ENCODE measurements at regions not wholly inside any gene's neighbourhood (a gene's known extent, or its start where the extent isn't known, plus 50 kb on each side); places are given as distances from the start of the nearest gene placed in this dataset.

DNA sequence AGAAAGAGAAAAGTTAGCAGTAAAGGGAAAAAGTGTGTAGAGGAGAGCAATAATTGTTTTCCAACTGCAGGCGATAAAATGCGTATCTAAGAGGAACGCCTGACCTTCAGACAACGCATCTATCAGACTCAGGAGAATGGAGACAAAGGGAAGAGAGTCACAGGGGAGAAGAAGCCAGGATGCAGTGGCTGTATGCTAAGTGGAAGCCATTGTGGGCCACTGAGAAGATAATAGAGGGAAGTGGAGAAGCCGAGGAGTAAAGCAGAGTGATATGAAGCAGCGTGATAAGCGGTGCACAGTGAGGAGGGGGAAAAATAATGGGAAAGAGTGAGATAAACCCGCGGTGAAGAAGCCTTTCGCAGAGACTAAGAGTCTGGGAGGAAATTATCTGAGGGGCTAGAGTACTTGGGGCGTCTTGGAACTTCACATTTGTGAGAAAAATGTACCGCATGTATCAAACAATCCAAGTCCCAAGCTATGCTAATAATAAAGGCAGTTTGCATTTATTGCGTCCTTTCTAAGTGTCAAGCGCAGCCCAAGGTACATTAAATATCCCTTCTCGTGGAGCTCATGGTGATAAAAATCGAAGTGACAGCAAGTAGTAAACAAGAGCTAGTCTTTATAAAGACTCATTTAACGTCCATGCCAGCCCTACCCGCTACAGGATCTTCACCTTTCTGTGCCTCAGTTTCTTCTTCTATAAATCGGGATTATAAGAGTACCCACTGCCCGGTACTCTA, 259.8 kb upstream of the PROX1 start:
- TF ChIP-seq TAF1 (IDR thresholded peaks at IDR 0.05; ENCODE audit: borderline replicate concordance, insufficient read depth, low read length) (no peak), POLR2AphosphoS5 (IDR thresholded peaks at IDR 0.05; ENCODE audit: low read depth, low read length) (no peak), FOXP2 (optimal IDR thresholded peaks at IDR 0.05; ENCODE audit: borderline replicate concordance, extremely low read depth, extremely low read length, insufficient read depth) (no peak), SIN3A (IDR thresholded peaks at IDR 0.05; ENCODE audit: borderline replicate concordance, insufficient read depth, low read length) (no peak)
- TF ChIP-seq, protein P1, sequence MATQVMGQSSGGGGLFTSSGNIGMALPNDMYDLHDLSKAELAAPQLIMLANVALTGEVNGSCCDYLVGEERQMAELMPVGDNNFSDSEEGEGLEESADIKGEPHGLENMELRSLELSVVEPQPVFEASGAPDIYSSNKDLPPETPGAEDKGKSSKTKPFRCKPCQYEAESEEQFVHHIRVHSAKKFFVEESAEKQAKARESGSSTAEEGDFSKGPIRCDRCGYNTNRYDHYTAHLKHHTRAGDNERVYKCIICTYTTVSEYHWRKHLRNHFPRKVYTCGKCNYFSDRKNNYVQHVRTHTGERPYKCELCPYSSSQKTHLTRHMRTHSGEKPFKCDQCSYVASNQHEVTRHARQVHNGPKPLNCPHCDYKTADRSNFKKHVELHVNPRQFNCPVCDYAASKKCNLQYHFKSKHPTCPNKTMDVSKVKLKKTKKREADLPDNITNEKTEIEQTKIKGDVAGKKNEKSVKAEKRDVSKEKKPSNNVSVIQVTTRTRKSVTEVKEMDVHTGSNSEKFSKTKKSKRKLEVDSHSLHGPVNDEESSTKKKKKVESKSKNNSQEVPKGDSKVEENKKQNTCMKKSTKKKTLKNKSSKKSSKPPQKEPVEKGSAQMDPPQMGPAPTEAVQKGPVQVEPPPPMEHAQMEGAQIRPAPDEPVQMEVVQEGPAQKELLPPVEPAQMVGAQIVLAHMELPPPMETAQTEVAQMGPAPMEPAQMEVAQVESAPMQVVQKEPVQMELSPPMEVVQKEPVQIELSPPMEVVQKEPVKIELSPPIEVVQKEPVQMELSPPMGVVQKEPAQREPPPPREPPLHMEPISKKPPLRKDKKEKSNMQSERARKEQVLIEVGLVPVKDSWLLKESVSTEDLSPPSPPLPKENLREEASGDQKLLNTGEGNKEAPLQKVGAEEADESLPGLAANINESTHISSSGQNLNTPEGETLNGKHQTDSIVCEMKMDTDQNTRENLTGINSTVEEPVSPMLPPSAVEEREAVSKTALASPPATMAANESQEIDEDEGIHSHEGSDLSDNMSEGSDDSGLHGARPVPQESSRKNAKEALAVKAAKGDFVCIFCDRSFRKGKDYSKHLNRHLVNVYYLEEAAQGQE (IDR thresholded peaks at IDR 0.05; ENCODE audit: insufficient read depth in 1 of 2, low read depth in 2 of 2, low read length in 2 of 2) = no peak

DNA sequence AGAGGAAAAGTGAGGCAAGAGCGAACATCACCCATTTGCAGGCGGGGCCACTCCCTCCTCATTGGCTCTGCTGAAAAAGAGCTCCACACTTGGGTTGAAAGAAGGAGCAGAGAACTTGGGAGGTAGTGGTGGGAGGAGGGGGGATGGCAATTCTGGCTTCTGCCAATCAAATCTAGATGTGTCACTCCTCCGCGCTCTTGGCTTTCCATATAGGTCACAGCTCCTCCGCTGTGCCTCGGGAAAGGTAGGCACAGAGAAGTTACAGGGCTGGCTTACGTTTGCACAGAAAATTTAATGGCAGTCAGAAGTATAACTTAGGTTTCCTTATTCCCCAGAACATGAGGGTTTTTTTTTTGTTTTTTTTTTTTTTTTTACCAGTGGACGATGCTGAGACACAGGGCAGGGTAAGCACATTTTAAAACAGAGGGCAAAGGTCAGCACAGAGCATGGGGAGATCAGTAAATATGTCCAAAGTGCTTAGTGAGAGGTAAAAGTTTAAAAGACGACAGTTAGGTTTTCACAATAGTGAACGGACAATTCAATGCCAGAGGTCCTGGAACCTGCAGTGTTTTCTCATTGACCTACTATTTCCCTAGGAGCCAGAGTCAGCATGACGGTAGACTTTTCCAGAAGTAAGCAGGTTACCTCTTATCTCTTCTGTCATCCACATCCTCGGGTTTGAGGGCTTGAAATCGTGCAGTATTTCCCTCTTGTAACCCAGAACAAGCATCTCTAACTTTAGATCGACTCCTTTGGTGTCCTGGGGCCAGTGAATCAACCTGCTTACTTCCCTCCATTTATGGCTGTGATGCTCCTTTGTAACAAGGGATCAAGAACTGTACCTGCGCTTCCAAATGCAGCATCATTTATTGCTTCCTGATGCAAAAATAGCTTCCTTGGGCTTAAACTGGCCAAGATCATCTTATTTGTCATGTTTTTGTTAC, 258.9 kb upstream of the PROX1 start:
- no peak for TF ChIP-seq SIN3A (IDR thresholded peaks at IDR 0.05; ENCODE audit: borderline replicate concordance, insufficient read depth, low read length)
- no peak for TF ChIP-seq TAF1 (IDR thresholded peaks at IDR 0.05; ENCODE audit: borderline replicate concordance, insufficient read depth, low read length)
- no peak for TF ChIP-seq POLR2AphosphoS5 (IDR thresholded peaks at IDR 0.05; ENCODE audit: low read depth, low read length)
- TF ChIP-seq, protein P1 (IDR thresholded peaks at IDR 0.05; ENCODE audit: insufficient read depth in 1 of 2, low read depth in 2 of 2, low read length in 2 of 2) = no peak
- TF ChIP-seq FOXP2 (optimal IDR thresholded peaks at IDR 0.05; ENCODE audit: borderline replicate concordance, extremely low read depth, extremely low read length, insufficient read depth) = no peak

GRCh38 chr1:213733705-213734104, 254.1 kb upstream of the PROX1 start:
- TF ChIP-seq SIN3A (IDR thresholded peaks at IDR 0.05; ENCODE audit: borderline replicate concordance, insufficient read depth, low read length) (no peak), POLR2AphosphoS5 (IDR thresholded peaks at IDR 0.05; ENCODE audit: low read depth, low read length) (no peak), TAF1 (IDR thresholded peaks at IDR 0.05; ENCODE audit: borderline replicate concordance, insufficient read depth, low read length) (no peak), FOXP2 (optimal IDR thresholded peaks at IDR 0.05; ENCODE audit: borderline replicate concordance, extremely low read depth, extremely low read length, insufficient read depth) (no peak)
- TF ChIP-seq, protein P1 (IDR thresholded peaks at IDR 0.05; ENCODE audit: insufficient read depth in 1 of 2, low read depth in 2 of 2, low read length in 2 of 2) = no peak

DNA sequence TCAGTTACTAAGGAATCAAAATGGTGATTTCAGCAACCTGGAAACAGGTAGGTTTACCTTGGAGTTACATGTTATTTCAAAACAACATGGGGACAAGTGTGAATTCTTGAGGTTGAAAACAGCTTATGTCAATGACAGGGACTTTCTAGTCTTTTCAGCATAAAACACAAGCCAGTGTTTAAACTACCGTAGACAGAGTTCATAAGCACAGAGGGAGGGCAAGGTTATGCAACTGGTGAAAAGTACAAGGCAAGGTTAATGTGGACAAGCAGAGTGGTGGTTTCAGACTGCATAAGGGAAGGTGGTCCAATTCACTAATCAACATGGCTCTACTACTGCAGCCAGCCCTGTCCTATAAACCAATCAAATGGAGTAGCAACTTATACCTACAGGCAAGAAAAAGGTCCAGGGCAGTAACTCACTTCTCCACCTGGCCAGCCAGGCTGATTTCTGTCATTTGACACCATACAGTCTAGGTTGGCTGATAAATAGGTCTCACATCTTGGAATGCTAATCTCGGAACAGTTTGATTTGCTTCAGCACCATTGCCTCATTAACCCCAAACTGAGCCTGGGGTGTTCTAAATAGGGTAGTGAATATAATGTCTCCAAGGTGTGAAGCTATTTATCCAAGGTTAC, 250.3 kb upstream of the PROX1 start:
- TF ChIP-seq TAF1 (IDR thresholded peaks at IDR 0.05; ENCODE audit: borderline replicate concordance, insufficient read depth, low read length) (no peak), SIN3A (IDR thresholded peaks at IDR 0.05; ENCODE audit: borderline replicate concordance, insufficient read depth, low read length) (no peak), FOXP2 (optimal IDR thresholded peaks at IDR 0.05; ENCODE audit: borderline replicate concordance, extremely low read depth, extremely low read length, insufficient read depth) (no peak)
- TF ChIP-seq, protein P1 (IDR thresholded peaks at IDR 0.05; ENCODE audit: insufficient read depth in 1 of 2, low read depth in 2 of 2, low read length in 2 of 2) = no peak
